ENCODE measurements at regions not wholly inside any gene's neighbourhood (a gene's known extent, or its start where the extent isn't known, plus 50 kb on each side); places are given as distances from the start of the nearest gene placed in this dataset.

DNA sequence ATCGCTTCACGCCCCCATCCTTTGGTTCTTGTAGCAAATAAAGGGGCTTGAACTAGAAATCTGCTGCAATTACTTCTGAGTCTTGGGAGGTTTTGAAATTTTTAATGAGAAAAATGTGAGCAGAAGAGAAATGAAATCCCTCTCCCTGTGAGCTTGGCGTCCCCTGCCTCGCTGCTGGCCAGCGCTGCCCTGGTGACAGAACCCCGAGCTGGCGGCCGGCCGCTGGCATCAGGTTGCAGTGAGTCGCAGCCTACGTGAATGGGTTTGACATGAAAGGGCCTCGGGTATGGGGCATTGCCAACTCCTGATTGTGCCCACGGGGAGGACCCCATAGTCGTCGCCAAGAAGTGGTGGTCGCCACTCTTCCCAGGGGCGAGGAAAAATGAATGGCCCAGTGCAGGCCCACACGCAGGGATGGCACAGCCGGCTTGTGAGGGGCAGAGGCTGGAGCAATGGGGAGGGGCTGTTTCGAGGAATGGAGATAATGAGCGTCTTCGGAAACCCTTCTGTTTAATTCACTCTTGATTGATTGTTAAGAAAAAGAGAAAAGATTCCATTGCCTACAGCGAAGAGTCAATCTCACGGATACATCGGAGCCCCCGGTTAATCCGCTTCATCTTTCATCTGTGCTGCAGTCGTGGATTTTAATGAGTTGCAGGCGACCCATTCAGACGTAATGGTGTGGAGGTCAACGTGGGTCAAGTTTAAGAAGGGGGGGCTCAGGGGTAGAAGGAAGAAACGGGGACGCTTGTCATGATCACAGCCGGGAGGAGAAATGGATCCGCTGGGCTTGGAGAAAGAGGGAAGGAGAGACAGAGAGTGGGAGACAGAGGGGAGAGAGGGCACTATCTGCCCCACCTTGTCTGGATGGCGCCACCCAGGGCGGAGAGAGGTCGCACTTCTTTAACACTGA, 380.1 kb downstream of the THBS2 start:
- H3K27me3 Mint-ChIP-seq (ENCODE audit: low read depth, unreplicated experiment): peaks cover 50% of the 10 kb centered on the region
- FAIRE-seq: no peak
- no peaks in the 10 kb centered on the region for H3K79me2 ChIP-seq (ENCODE audit: insufficient read depth, low read length)

DNA sequence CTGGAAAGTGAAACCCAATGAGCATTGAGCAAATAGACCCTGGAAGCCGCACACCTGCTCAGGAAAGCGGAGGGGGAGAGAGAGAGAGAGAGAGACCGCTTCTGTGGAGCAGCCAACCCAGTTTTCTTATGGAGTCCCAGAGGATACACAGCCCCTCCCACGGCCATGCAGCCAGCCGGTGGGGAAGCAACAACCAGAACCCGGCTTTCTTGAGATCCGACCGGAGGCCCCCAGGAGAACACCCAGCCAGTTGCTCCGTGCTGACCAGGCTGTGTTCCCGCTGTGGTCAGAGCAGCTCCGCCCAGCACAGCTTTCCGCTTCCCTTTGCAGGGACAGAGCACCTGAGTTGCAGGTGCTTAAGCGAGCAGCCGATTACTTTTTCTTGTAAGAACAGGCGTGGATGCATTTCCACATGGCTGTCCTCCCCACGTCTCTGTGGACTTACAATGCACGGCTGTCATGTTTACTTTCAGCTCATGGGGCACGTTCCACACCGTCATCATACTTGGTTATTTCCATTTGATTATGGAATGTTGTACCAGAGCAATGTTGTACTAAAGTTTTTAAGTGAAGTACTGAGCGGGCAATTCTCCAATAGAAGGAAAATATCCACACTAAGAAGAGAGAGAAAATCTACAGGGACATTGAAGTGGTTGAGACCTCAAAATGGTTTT, 381.9 kb downstream of the THBS2 start:
- Histone ChIP-seq H2AFZ (ENCODE audit: low read depth, low read length) (no peak overlapping the region), H3K36me3 (ENCODE audit: insufficient read depth, low read length) (no peaks in the 10 kb centered on the region), H3K79me2 (ENCODE audit: insufficient read depth, low read length) (no peaks in the 10 kb centered on the region), H3K9ac (ENCODE audit: low read length) (no peak overlapping the region), H4K20me1 (ENCODE audit: insufficient read depth, low read length) (no peaks in the 10 kb centered on the region), H3K27ac (ENCODE audit: low read depth, low read length) (no peak overlapping the region), H3K4me3 (ENCODE audit: insufficient read depth, low read depth, low read length) (no peak overlapping the region), H3K9me3 (ENCODE audit: insufficient read depth, low read depth, low read length) (no peaks in the 10 kb centered on the region), H3K27me3 (ENCODE audit: insufficient read depth, low read length) (no peaks in the 10 kb centered on the region), H3K4me2 (ENCODE audit: low read length) (no peak overlapping the region), H3K4me1 (ENCODE audit: insufficient read depth, low read length) (no peaks in the 10 kb centered on the region)
- DNase-seq (ENCODE audit: low read depth) (no peak), FAIRE-seq (no peak)
- Mint-ChIP-seq H3K9me3 (ENCODE audit: unreplicated experiment) (no peaks in the 10 kb centered on the region), H3K27ac (ENCODE audit: unreplicated experiment) (no peak overlapping the region), H3K4me1 (ENCODE audit: low read depth, unreplicated experiment) (no peaks in the 10 kb centered on the region), H3K36me3 (ENCODE audit: low read depth, unreplicated experiment) (no peaks in the 10 kb centered on the region), H3K27me3 (ENCODE audit: low read depth, unreplicated experiment) (peaks cover 54% of the 10 kb centered on the region), H3K4me3 (ENCODE audit: unreplicated experiment) (no peak overlapping the region)
- TF ChIP-seq EZH2 (IDR thresholded peaks at IDR 0.05; ENCODE audit: insufficient read depth, low read length): no peak
- TF ChIP-seq CTCF (IDR thresholded peaks at IDR 0.05; ENCODE audit: insufficient read depth, low read depth, low read length): no peak

More for the DNA sequence above, 380.1 kb downstream of the THBS2 start:
- Histone ChIP-seq H3K4me3 (ENCODE audit: insufficient read depth, low read depth, low read length) (no peak overlapping the region), H3K4me2 (ENCODE audit: low read length) (no peak overlapping the region), H3K27ac (ENCODE audit: low read depth, low read length) (no peak overlapping the region), H3K36me3 (ENCODE audit: insufficient read depth, low read length) (no peaks in the 10 kb centered on the region), H4K20me1 (ENCODE audit: insufficient read depth, low read length) (no peaks in the 10 kb centered on the region), H3K4me1 (ENCODE audit: insufficient read depth, low read length) (no peaks in the 10 kb centered on the region), H3K9me3 (ENCODE audit: insufficient read depth, low read depth, low read length) (no peaks in the 10 kb centered on the region), H2AFZ (ENCODE audit: low read depth, low read length) (no peak overlapping the region), H3K9ac (ENCODE audit: low read length) (no peak overlapping the region), H3K27me3 (ENCODE audit: insufficient read depth, low read length) (no peaks in the 10 kb centered on the region)
- Mint-ChIP-seq H3K36me3 (ENCODE audit: low read depth, unreplicated experiment) (no peaks in the 10 kb centered on the region), H3K27ac (ENCODE audit: unreplicated experiment) (no peak overlapping the region), H3K4me3 (ENCODE audit: unreplicated experiment) (no peak overlapping the region), H3K9me3 (ENCODE audit: unreplicated experiment) (no peaks in the 10 kb centered on the region), H3K4me1 (ENCODE audit: low read depth, unreplicated experiment) (no peaks in the 10 kb centered on the region)
- DNase-seq (ENCODE audit: low read depth): no peak
- TF ChIP-seq EZH2 (IDR thresholded peaks at IDR 0.05; ENCODE audit: insufficient read depth, low read length): no peak
- TF ChIP-seq CTCF (IDR thresholded peaks at IDR 0.05; ENCODE audit: insufficient read depth, low read depth, low read length): no peak
